Tibial nerve (tissue), 4 donors: ENCODE measurements at regions not wholly inside any gene's neighbourhood (a gene's known extent, or its start where the extent isn't known, plus 50 kb on each side); places are given as distances from the start of the nearest gene placed in this dataset.

Experiments used
- CTCF ChIP-seq, 5 experiments: fragments of 200-600 bp in 3 of 5; fragments of 450-650 bp in 2 of 5; sonication (generic) in 3 of 5; IDR thresholded peaks; one replicate each; pipeline ENCODE4 v1.5.1; 2016 to 2019; ENCODE audit warnings: antibody characterized with exemption in 5 of 5, mild to moderate bottlenecking in 3 of 5, moderate library complexity in 2 of 5
- EP300 ChIP-seq, 2 donors: sonication (generic); formaldehyde crosslinking; IDR thresholded peaks; one replicate each; pipeline ENCODE4 v1.6.1; 2017; ENCODE audit warnings: antibody characterized with exemption in 2 of 2, mild to moderate bottlenecking in 1 of 2
- POLR2A ChIP-seq, 2 donors: fragments of 450-650 bp; IDR thresholded peaks; one replicate each; pipeline ENCODE4 v1.6.1; 2017; ENCODE audit warnings: antibody characterized with exemption in 2 of 2, mild to moderate bottlenecking in 2 of 2, moderate library complexity in 2 of 2

- no peak for TF ChIP-seq POLR2A (IDR thresholded peaks at IDR 0.05)
- TF ChIP-seq CTCF (IDR thresholded peaks at IDR 0.05): no peak
- no peak for TF ChIP-seq EP300 (IDR thresholded peaks at IDR 0.05)
Measured at GRCh38 chr2:83654091-83654611, 804.9 kb downstream of the SUCLG1 start.
